T-cell (primary cell): ENCODE measurements at regions not wholly inside any gene's neighbourhood (a gene's known extent, or its start where the extent isn't known, plus 50 kb on each side); places are given as distances from the start of the nearest gene placed in this dataset.

ENCODE experiments used
- ATAC-seq, 4 experiments: fragments of 200-7000 bp in 3 of 4; fragments of 150-1000 bp in 1 of 4; cut with Tn5 transposase; replicated peaks in 1 of 4; 1 replicate in 3 of 4; 2 replicates in 1 of 4; pipeline ENCODE4 v1.10.0; 2021; ENCODE audit warnings: moderate library complexity in 3 of 4, mild to moderate bottlenecking in 2 of 4, moderate number of reproducible peaks in 1 of 4
- CTCF ChIA-PET, 2 donors: fragments of 300-600 bp; sonication (Branson Sonifier 250); formaldehyde crosslinking; loops; one replicate each; lab custom pipeline; 2022; ENCODE audit warnings: antibody characterized with exemption in 2 of 2; lab: Charles Lee
- POLR2A ChIA-PET, 2 donors: fragments of 300-600 bp; sonication (Branson Sonifier 250); formaldehyde crosslinking; loops; one replicate each; lab custom pipeline; 2022; ENCODE audit warnings: antibody characterized with exemption in 2 of 2; lab: Charles Lee
- DNase-seq, 35 experiments: peaks; one replicate each; pipeline versions ENCODE4 v3.0.0 to v3.0.0-alpha.2; 2013 to 2023
- H3K27ac ChIP-seq: one replicate; pipeline ENCODE4 v1.5.1; 2013; ENCODE audit warnings: low read length
- H3K27me3 ChIP-seq, 2 experiments: replicated peaks in 1 of 2; 1 replicate in 1 of 2; 2 replicates in 1 of 2; pipeline versions ENCODE4 v1.6.1 to v1.7.0; 2013; ENCODE audit warnings: low read length in 1 of 2, mixed read lengths in 1 of 2; ENCODE audit not compliant: control insufficient read depth in 2 of 2, insufficient read depth in 2 of 2; ENCODE audit errors: extremely low read depth in 1 of 2
- H3K36me3 ChIP-seq, 2 donors: 1 replicate in 1 of 2; 2 replicates in 1 of 2; pipeline versions ENCODE4 v1.6.1 to v1.7.0; 2013; ENCODE audit warnings: low read length in 1 of 2; ENCODE audit not compliant: control insufficient read depth in 2 of 2, insufficient read depth in 1 of 2; ENCODE audit errors: extremely low read depth in 1 of 2
- H3K4me1 ChIP-seq, 2 experiments: 1 replicate in 1 of 2; 2 replicates in 1 of 2; pipeline versions ENCODE4 v1.6.1 to v1.7.0; 2013; ENCODE audit warnings: low read length in 2 of 2, mixed read lengths in 1 of 2; ENCODE audit not compliant: insufficient read depth in 2 of 2, control insufficient read depth in 1 of 2; ENCODE audit errors: extremely low read depth in 1 of 2
- H3K4me3 ChIP-seq, 2 donors: 1 replicate in 1 of 2; 2 replicates in 1 of 2; pipeline versions ENCODE4 v1.5.1 to v1.7.0; 2013; ENCODE audit warnings: mild to moderate bottlenecking in 2 of 2, low read length in 1 of 2, moderate library complexity in 1 of 2; ENCODE audit not compliant: control insufficient read depth in 1 of 2; ENCODE audit errors: extremely low read depth in 1 of 2
- H3K9me3 ChIP-seq: 2 replicates; pipeline ENCODE4 v1.7.0; 2013
- H3K27ac Mint-ChIP-seq, 2 donors: one replicate each; pipeline ENCODE4 v1.8.0; 2020 to 2021; ENCODE audit warnings: mild to moderate bottlenecking in 2 of 2, mixed read lengths in 2 of 2
- H3K27me3 Mint-ChIP-seq, 2 donors: one replicate each; pipeline ENCODE4 v1.8.0; 2021 to 2022; ENCODE audit warnings: mixed read lengths in 2 of 2
- H3K36me3 Mint-ChIP-seq: one replicate; pipeline ENCODE4 v1.8.0; 2021; ENCODE audit warnings: mixed read lengths
- H3K4me1 Mint-ChIP-seq, 3 donors: one replicate each; pipeline ENCODE4 v1.8.0; 2020 to 2022; ENCODE audit warnings: mixed read lengths in 3 of 3, mild to moderate bottlenecking in 1 of 3
- H3K4me3 Mint-ChIP-seq, 3 donors: one replicate each; pipeline ENCODE4 v1.8.0; 2020 to 2022; ENCODE audit warnings: mild to moderate bottlenecking in 3 of 3, mixed read lengths in 3 of 3, moderate library complexity in 3 of 3
- H3K9me3 Mint-ChIP-seq, 3 donors: one replicate each; pipeline ENCODE4 v1.8.0; 2020 to 2022; ENCODE audit warnings: mixed read lengths in 3 of 3
- WGBS: methylation state at CpG from one replicate; pipeline ENCODE4 v1.1.5; 2013; ENCODE audit warnings: missing lambda C conversion rate; ENCODE audit not compliant: insufficient coverage; 5-methylcytosine and 5-hydroxymethylcytosine counted together

GRCh38 chrX:63503541-63503940, 152.4 kb upstream of the SPIN4 start:
- H3K36me3 Mint-ChIP-seq = peaks cover 5% of the 10 kb centered on the region
- H3K9me3 Mint-ChIP-seq = peaks cover 0 to 2% (median 0%) of the 10 kb centered on the region in 3 donors
- H3K27ac Mint-ChIP-seq = no peak overlapping the region
- no peaks in the 10 kb centered on the region for H3K27me3 Mint-ChIP-seq
- CTCF ChIA-PET = no interaction called here
- H3K4me3 ChIP-seq = no peak overlapping the region
- ATAC-seq (no peak), DNase-seq (no peak)
- WGBS = no CpG with 5 or more reads among the region's 1 CpG
- no peaks in the 10 kb centered on the region for H3K27me3 ChIP-seq
- peaks cover 0 to 21% (median 1%) of the 10 kb centered on the region in 3 donors for H3K4me1 Mint-ChIP-seq
- no peaks in the 10 kb centered on the region for H3K9me3 ChIP-seq
- no peaks in the 10 kb centered on the region for H3K4me1 ChIP-seq
- POLR2A ChIA-PET = no interaction called here
- H3K27ac ChIP-seq = no peak overlapping the region
- no peak overlapping the region for H3K4me3 Mint-ChIP-seq
- no peaks in the 10 kb centered on the region for H3K36me3 ChIP-seq

GRCh38 chrX:63488546-63489373, 137.6 kb upstream of the SPIN4 start:
- DNase-seq (no peak), ATAC-seq (no peak)
- H3K4me3 Mint-ChIP-seq = no peak overlapping the region
- H3K9me3 ChIP-seq = no peaks in the 10 kb centered on the region
- H3K9me3 Mint-ChIP-seq = peaks cover 4 to 17% (median 7%) of the 10 kb centered on the region in 3 donors
- H3K27ac ChIP-seq = no peak overlapping the region
- no peaks in the 10 kb centered on the region for H3K36me3 ChIP-seq
- peaks cover 0 to 5% of the 10 kb centered on the region in 2 donors for H3K27me3 Mint-ChIP-seq
- H3K27ac Mint-ChIP-seq = no peak overlapping the region
- no peaks in the 10 kb centered on the region for H3K27me3 ChIP-seq
- H3K4me1 Mint-ChIP-seq = peaks cover 4 to 18% (median 6%) of the 10 kb centered on the region in 3 donors
- no peaks in the 10 kb centered on the region for H3K4me1 ChIP-seq
- H3K4me3 ChIP-seq = no peak overlapping the region
- POLR2A ChIA-PET = no interaction called here
- whole genome bisulfite sequencing = 100% methylated on average over 3 of the region's 4 CpGs
- CTCF ChIA-PET = no interaction called here
- peaks cover 62% of the 10 kb centered on the region for H3K36me3 Mint-ChIP-seq

- Mint-ChIP-seq H3K4me1 (peaks cover 0 to under 1% (median 0%) of the 10 kb centered on the region in 3 donors), H3K4me3 (no peak overlapping the region), H3K27me3 (peaks cover 0 to 7% of the 10 kb centered on the region in 2 donors), H3K27ac (no peak overlapping the region), H3K9me3 (peaks cover 17 to 27% (median 19%) of the 10 kb centered on the region in 3 donors), H3K36me3 (peaks cover 49% of the 10 kb centered on the region)
- ChIA-PET POLR2A (no interaction called here), CTCF (no interaction called here)
- no peaks in the 10 kb centered on the region for H3K36me3 ChIP-seq
- no peak overlapping the region for H3K4me3 ChIP-seq
- DNase-seq (no peak), ATAC-seq (no peak)
- peaks cover 2% of the 10 kb centered on the region for H3K9me3 ChIP-seq
- H3K27ac ChIP-seq = no peak overlapping the region
- no peaks in the 10 kb centered on the region for H3K4me1 ChIP-seq
- H3K27me3 ChIP-seq = no peaks in the 10 kb centered on the region
- no CpG with 5 or more reads among the region's 1 CpG for WGBS
Observed at GRCh38 chrX:63475200-63475599, 124.1 kb upstream of the SPIN4 start.

GRCh38 chrX:63471004-63471403, 119.9 kb upstream of the SPIN4 start:
- DNase-seq = no peak
- CTCF ChIA-PET = no interaction called here
- H3K36me3 ChIP-seq = no peaks in the 10 kb centered on the region

GRCh38 chrX:63470506-63470905, 119.4 kb upstream of the SPIN4 start:
- Mint-ChIP-seq H3K4me3 (no peak overlapping the region), H3K9me3 (peaks cover 5 to 18% (median 9%) of the 10 kb centered on the region in 3 donors), H3K36me3 (peaks cover 26% of the 10 kb centered on the region), H3K4me1 (no peaks in the 10 kb centered on the region), H3K27ac (no peak overlapping the region), H3K27me3 (peaks cover 0 to 4% of the 10 kb centered on the region in 2 donors)
- ATAC-seq (no peak), DNase-seq (no peak)
- ChIA-PET CTCF (no interaction called here), POLR2A (no interaction called here)
- Histone ChIP-seq H3K4me3 (no peak overlapping the region), H3K27me3 (no peaks in the 10 kb centered on the region), H3K36me3 (no peaks in the 10 kb centered on the region), H3K27ac (no peak overlapping the region), H3K9me3 (peaks cover 2% of the 10 kb centered on the region), H3K4me1 (no peaks in the 10 kb centered on the region)
- WGBS = no CpG with 5 or more reads among the region's 4 CpGs

More at GRCh38 chrX:63471004-63471403, 119.9 kb upstream of the SPIN4 start:
- no peak for ATAC-seq
- Mint-ChIP-seq H3K27ac (no peak overlapping the region), H3K36me3 (peaks cover 28% of the 10 kb centered on the region), H3K27me3 (peaks cover 0 to 6% of the 10 kb centered on the region in 2 donors), H3K4me3 (no peak overlapping the region), H3K4me1 (no peaks in the 10 kb centered on the region), H3K9me3 (peaks cover 9 to 23% (median 14%) of the 10 kb centered on the region in 3 donors)
- Histone ChIP-seq H3K27ac (no peak overlapping the region), H3K4me1 (no peaks in the 10 kb centered on the region), H3K4me3 (no peak overlapping the region), H3K9me3 (peaks cover 4% of the 10 kb centered on the region), H3K27me3 (no peaks in the 10 kb centered on the region)
- POLR2A ChIA-PET = no interaction called here
- no CpG with 5 or more reads among the region's 1 CpG for WGBS

- H3K4me3 Mint-ChIP-seq = no peak overlapping the region
- ChIA-PET POLR2A (interaction anchor here in 1 of 2 donors (0.6 kb wide), 1 partner anchor 43 kb away, joined by 4 read pairs; no protein-coding TSS in a partner anchor), CTCF (no interaction called here)
- H3K27me3 Mint-ChIP-seq = peaks cover 0 to 7% of the 10 kb centered on the region in 2 donors
- H3K27me3 ChIP-seq = no peaks in the 10 kb centered on the region
- 67% methylated on average over 1 of the region's 4 CpGs for WGBS
- H3K4me1 Mint-ChIP-seq = no peaks in the 10 kb centered on the region
- H3K27ac Mint-ChIP-seq = no peak overlapping the region
- H3K27ac ChIP-seq = no peak overlapping the region
- no peak for DNase-seq
- no peak for ATAC-seq
- no peak overlapping the region for H3K4me3 ChIP-seq
- no peaks in the 10 kb centered on the region for H3K4me1 ChIP-seq
- H3K9me3 Mint-ChIP-seq = peaks cover 0 to 8% (median 8%) of the 10 kb centered on the region in 3 donors
- peaks cover 17% of the 10 kb centered on the region for H3K36me3 Mint-ChIP-seq
- H3K36me3 ChIP-seq = no peaks in the 10 kb centered on the region
- peaks cover 2% of the 10 kb centered on the region for H3K9me3 ChIP-seq
Observed at GRCh38 chrX:63466690-63467089, 115.6 kb upstream of the SPIN4 start.
